ENCODE measurements at regions not wholly inside any gene's neighbourhood (a gene's known extent, or its start where the extent isn't known, plus 50 kb on each side); places are given as distances from the start of the nearest gene placed in this dataset.

- H3K9me3 ChIP-seq (ENCODE audit: control insufficient read depth in 3 of 3, low read length in 3 of 3), result no peaks in the 10 kb centered on the region
- no peaks in the 10 kb centered on the region for H3K36me3 ChIP-seq (ENCODE audit: control insufficient read depth in 3 of 3, insufficient read depth in 3 of 3, low read length in 3 of 3)
- no peaks in the 10 kb centered on the region for H3K27me3 ChIP-seq (ENCODE audit: control insufficient read depth in 3 of 3, insufficient read depth in 3 of 3, low read length in 3 of 3)
- no peak overlapping the region for H3K9ac ChIP-seq (ENCODE audit: low read depth in 1 of 3, low read length in 3 of 3)
- H3K4me3 ChIP-seq (ENCODE audit: low read length in 3 of 3), result no peak overlapping the region
- H3K4me1 ChIP-seq (ENCODE audit: control insufficient read depth in 3 of 3, insufficient read depth in 3 of 3, low read length in 3 of 3), result no peaks in the 10 kb centered on the region
- no peak overlapping the region for H3K27ac ChIP-seq (ENCODE audit: low read depth, low read length)
These were observed 500.4 kb downstream of the GALR1 start for GRCh38 chr18:77750006-77750405.

GRCh38 chr18:77754475-77755044, 504.9 kb downstream of the GALR1 start:
- H3K4me1 ChIP-seq (ENCODE audit: control insufficient read depth in 3 of 3, insufficient read depth in 3 of 3, low read length in 3 of 3), result no peaks in the 10 kb centered on the region
- H3K9ac ChIP-seq (ENCODE audit: low read depth in 1 of 3, low read length in 3 of 3), result no peak overlapping the region
- no peak overlapping the region for H3K27ac ChIP-seq (ENCODE audit: low read depth, low read length)
- no peaks in the 10 kb centered on the region for H3K9me3 ChIP-seq (ENCODE audit: control insufficient read depth in 3 of 3, low read length in 3 of 3)
- no peak overlapping the region for H3K4me3 ChIP-seq (ENCODE audit: low read length in 3 of 3)
- H3K36me3 ChIP-seq (ENCODE audit: control insufficient read depth in 3 of 3, insufficient read depth in 3 of 3, low read length in 3 of 3), result no peaks in the 10 kb centered on the region
- H3K27me3 ChIP-seq (ENCODE audit: control insufficient read depth in 3 of 3, insufficient read depth in 3 of 3, low read length in 3 of 3), result peaks cover 0 to 2% (median 0%) of the 10 kb centered on the region in 3 donors

GRCh38 chr18:77755187-77755586, 505.5 kb downstream of the GALR1 start:
- Histone ChIP-seq H3K36me3 (ENCODE audit: control insufficient read depth in 3 of 3, insufficient read depth in 3 of 3, low read length in 3 of 3) (no peaks in the 10 kb centered on the region), H3K9ac (ENCODE audit: low read depth in 1 of 3, low read length in 3 of 3) (no peak overlapping the region), H3K9me3 (ENCODE audit: control insufficient read depth in 3 of 3, low read length in 3 of 3) (no peaks in the 10 kb centered on the region), H3K4me1 (ENCODE audit: control insufficient read depth in 3 of 3, insufficient read depth in 3 of 3, low read length in 3 of 3) (no peaks in the 10 kb centered on the region), H3K27me3 (ENCODE audit: control insufficient read depth in 3 of 3, insufficient read depth in 3 of 3, low read length in 3 of 3) (peaks cover 0 to 2% (median 0%) of the 10 kb centered on the region in 3 donors), H3K27ac (ENCODE audit: low read depth, low read length) (no peak overlapping the region), H3K4me3 (ENCODE audit: low read length in 3 of 3) (no peak overlapping the region)

- H3K4me3 ChIP-seq (ENCODE audit: low read length in 3 of 3), result no peak overlapping the region
- no peaks in the 10 kb centered on the region for H3K4me1 ChIP-seq (ENCODE audit: control insufficient read depth in 3 of 3, insufficient read depth in 3 of 3, low read length in 3 of 3)
- no peaks in the 10 kb centered on the region for H3K9me3 ChIP-seq (ENCODE audit: control insufficient read depth in 3 of 3, low read length in 3 of 3)
- H3K27ac ChIP-seq (ENCODE audit: low read depth, low read length), result no peak overlapping the region
- no peaks in the 10 kb centered on the region for H3K36me3 ChIP-seq (ENCODE audit: control insufficient read depth in 3 of 3, insufficient read depth in 3 of 3, low read length in 3 of 3)
- H3K9ac ChIP-seq (ENCODE audit: low read depth in 1 of 3, low read length in 3 of 3), result no peak overlapping the region
- peaks cover 0 to 8% (median 0%) of the 10 kb centered on the region in 3 donors for H3K27me3 ChIP-seq (ENCODE audit: control insufficient read depth in 3 of 3, insufficient read depth in 3 of 3, low read length in 3 of 3)
These were observed 511.7 kb downstream of the GALR1 start for GRCh38 chr18:77761332-77761731.

GRCh38 chr18:77762014-77762413, 512.4 kb downstream of the GALR1 start:
- no peak overlapping the region for H3K4me3 ChIP-seq (ENCODE audit: low read length in 3 of 3)
- H3K9me3 ChIP-seq (ENCODE audit: control insufficient read depth in 3 of 3, low read length in 3 of 3), result no peaks in the 10 kb centered on the region
- H3K36me3 ChIP-seq (ENCODE audit: control insufficient read depth in 3 of 3, insufficient read depth in 3 of 3, low read length in 3 of 3), result no peaks in the 10 kb centered on the region
- H3K27me3 ChIP-seq (ENCODE audit: control insufficient read depth in 3 of 3, insufficient read depth in 3 of 3, low read length in 3 of 3), result peaks cover 0 to 8% (median 0%) of the 10 kb centered on the region in 3 donors
- no peak overlapping the region for H3K27ac ChIP-seq (ENCODE audit: low read depth, low read length)
- no peak overlapping the region for H3K9ac ChIP-seq (ENCODE audit: low read depth in 1 of 3, low read length in 3 of 3)
- no peaks in the 10 kb centered on the region for H3K4me1 ChIP-seq (ENCODE audit: control insufficient read depth in 3 of 3, insufficient read depth in 3 of 3, low read length in 3 of 3)

GRCh38 chr18:77762642-77763041, 513.0 kb downstream of the GALR1 start:
- Histone ChIP-seq H3K36me3 (ENCODE audit: control insufficient read depth in 3 of 3, insufficient read depth in 3 of 3, low read length in 3 of 3) (no peaks in the 10 kb centered on the region), H3K4me1 (ENCODE audit: control insufficient read depth in 3 of 3, insufficient read depth in 3 of 3, low read length in 3 of 3) (no peaks in the 10 kb centered on the region), H3K27ac (ENCODE audit: low read depth, low read length) (no peak overlapping the region), H3K27me3 (ENCODE audit: control insufficient read depth in 3 of 3, insufficient read depth in 3 of 3, low read length in 3 of 3) (peaks cover 0 to 8% (median 0%) of the 10 kb centered on the region in 3 donors), H3K4me3 (ENCODE audit: low read length in 3 of 3) (no peak overlapping the region), H3K9ac (ENCODE audit: low read depth in 1 of 3, low read length in 3 of 3) (peak overlapping the region in 1 of 3 donors; percentile 33), H3K9me3 (ENCODE audit: control insufficient read depth in 3 of 3, low read length in 3 of 3) (no peaks in the 10 kb centered on the region)

- Histone ChIP-seq H3K4me1 (ENCODE audit: control insufficient read depth in 3 of 3, insufficient read depth in 3 of 3, low read length in 3 of 3) (no peaks in the 10 kb centered on the region), H3K36me3 (ENCODE audit: control insufficient read depth in 3 of 3, insufficient read depth in 3 of 3, low read length in 3 of 3) (no peaks in the 10 kb centered on the region), H3K27ac (ENCODE audit: low read depth, low read length) (no peak overlapping the region), H3K9ac (ENCODE audit: low read depth in 1 of 3, low read length in 3 of 3) (no peak overlapping the region), H3K9me3 (ENCODE audit: control insufficient read depth in 3 of 3, low read length in 3 of 3) (no peaks in the 10 kb centered on the region), H3K27me3 (ENCODE audit: control insufficient read depth in 3 of 3, insufficient read depth in 3 of 3, low read length in 3 of 3) (peaks cover 0 to 8% (median 0%) of the 10 kb centered on the region in 3 donors), H3K4me3 (ENCODE audit: low read length in 3 of 3) (no peak overlapping the region)
These were observed 514.0 kb downstream of the GALR1 start for GRCh38 chr18:77763530-77764145.

GRCh38 chr18:77765468-77765867, 515.8 kb downstream of the GALR1 start:
- H3K9ac ChIP-seq (ENCODE audit: low read depth in 1 of 3, low read length in 3 of 3), result no peak overlapping the region
- peaks cover 0 to 4% (median 0%) of the 10 kb centered on the region in 3 donors for H3K9me3 ChIP-seq (ENCODE audit: control insufficient read depth in 3 of 3, low read length in 3 of 3)
- peaks cover 0 to 8% (median 4%) of the 10 kb centered on the region in 3 donors for H3K27me3 ChIP-seq (ENCODE audit: control insufficient read depth in 3 of 3, insufficient read depth in 3 of 3, low read length in 3 of 3)
- H3K36me3 ChIP-seq (ENCODE audit: control insufficient read depth in 3 of 3, insufficient read depth in 3 of 3, low read length in 3 of 3), result no peaks in the 10 kb centered on the region
- H3K27ac ChIP-seq (ENCODE audit: low read depth, low read length), result no peak overlapping the region
- no peaks in the 10 kb centered on the region for H3K4me1 ChIP-seq (ENCODE audit: control insufficient read depth in 3 of 3, insufficient read depth in 3 of 3, low read length in 3 of 3)
- H3K4me3 ChIP-seq (ENCODE audit: low read length in 3 of 3), result no peak overlapping the region

GRCh38 chr18:77766421-77766820, 516.8 kb downstream of the GALR1 start:
- Histone ChIP-seq H3K9ac (ENCODE audit: low read depth in 1 of 3, low read length in 3 of 3) (no peak overlapping the region), H3K4me1 (ENCODE audit: control insufficient read depth in 3 of 3, insufficient read depth in 3 of 3, low read length in 3 of 3) (no peaks in the 10 kb centered on the region), H3K27me3 (ENCODE audit: control insufficient read depth in 3 of 3, insufficient read depth in 3 of 3, low read length in 3 of 3) (peaks cover 0 to 8% (median 4%) of the 10 kb centered on the region in 3 donors), H3K36me3 (ENCODE audit: control insufficient read depth in 3 of 3, insufficient read depth in 3 of 3, low read length in 3 of 3) (no peaks in the 10 kb centered on the region), H3K27ac (ENCODE audit: low read depth, low read length) (no peak overlapping the region), H3K4me3 (ENCODE audit: low read length in 3 of 3) (no peak overlapping the region), H3K9me3 (ENCODE audit: control insufficient read depth in 3 of 3, low read length in 3 of 3) (peaks cover 0 to 4% (median 0%) of the 10 kb centered on the region in 3 donors)

- Histone ChIP-seq H3K27ac (ENCODE audit: low read depth, low read length) (no peak overlapping the region), H3K4me1 (ENCODE audit: control insufficient read depth in 3 of 3, insufficient read depth in 3 of 3, low read length in 3 of 3) (no peaks in the 10 kb centered on the region), H3K27me3 (ENCODE audit: control insufficient read depth in 3 of 3, insufficient read depth in 3 of 3, low read length in 3 of 3) (peaks cover 0 to 5% (median 4%) of the 10 kb centered on the region in 3 donors), H3K9me3 (ENCODE audit: control insufficient read depth in 3 of 3, low read length in 3 of 3) (peaks cover 0 to 4% (median 3%) of the 10 kb centered on the region in 3 donors), H3K36me3 (ENCODE audit: control insufficient read depth in 3 of 3, insufficient read depth in 3 of 3, low read length in 3 of 3) (no peaks in the 10 kb centered on the region), H3K9ac (ENCODE audit: low read depth in 1 of 3, low read length in 3 of 3) (no peak overlapping the region), H3K4me3 (ENCODE audit: low read length in 3 of 3) (no peak overlapping the region)
These were observed 522.5 kb downstream of the GALR1 start for GRCh38 chr18:77772177-77772576.
